OCI-LY7 (cell line): ENCODE measurements at regions not wholly inside any gene's neighbourhood (a gene's known extent, or its start where the extent isn't known, plus 50 kb on each side); places are given as distances from the start of the nearest gene placed in this dataset.

Experiments
- BruUV-seq: library from RNA; stranded (reverse); fragments of 400-500 nt; replicated peaks from 2 replicates; lab custom pipeline; 2021; lab: Mats Ljungman, UMichigan
- CTCF ChIA-PET: fragments of 300-600 bp; sonication (Branson Sonifier 250); formaldehyde crosslinking; loops from one replicate; lab custom pipeline; 2022; ENCODE audit warnings: antibody characterized with exemption; ENCODE audit not compliant: unreplicated experiment; lab: Charles Lee
- POLR2A ChIA-PET: fragments of 300-600 bp; sonication (Branson Sonifier 250); formaldehyde crosslinking; loops from one replicate; lab custom pipeline; 2022; ENCODE audit warnings: antibody characterized with exemption; lab: Charles Lee
- DNase-seq: peaks from one replicate; pipeline ENCODE4 v3.0.0-alpha.2; 2015; ENCODE audit warnings: low spot score
- H2AFZ ChIP-seq: fragments of 200-600 bp; sonication (generic), shearing (Covaris generic); 2 replicates; pipeline ENCODE4 v1.6.1; 2014; ENCODE audit warnings: mild to moderate bottlenecking, antibody characterized with exemption, low read length, moderate library complexity
- H3K27ac ChIP-seq: fragments of 200-600 bp; sonication (generic); 2 replicates; pipeline ENCODE4 v1.5.1; 2014; ENCODE audit warnings: mixed run types, low read depth, mild to moderate bottlenecking, moderate library complexity, low read length, inconsistent platforms; ENCODE audit not compliant: poor library complexity, severe bottlenecking
- H3K36me3 ChIP-seq: fragments of 200-600 bp; sonication (generic); 2 replicates; pipeline ENCODE4 v1.6.1; 2014; ENCODE audit warnings: mild to moderate bottlenecking, antibody characterized with exemption, low read length, moderate library complexity, mixed read lengths; ENCODE audit not compliant: insufficient read depth
- H3K4me1 ChIP-seq: fragments of 200-600 bp; sonication (generic); 2 replicates; pipeline ENCODE4 v1.5.1; 2014; ENCODE audit warnings: mild to moderate bottlenecking, low read length; ENCODE audit not compliant: insufficient read depth, poor library complexity, severe bottlenecking
- H3K4me2 ChIP-seq: fragments of 200-600 bp; sonication (generic); 2 replicates; pipeline ENCODE4 v1.6.1; 2014; ENCODE audit warnings: mild to moderate bottlenecking, low read length
- H3K4me3 ChIP-seq: fragments of 200-600 bp; sonication (generic); 2 replicates; pipeline ENCODE4 v1.5.1; 2014; ENCODE audit warnings: mild to moderate bottlenecking, low read depth, low read length; ENCODE audit not compliant: poor library complexity, severe bottlenecking
- H3K79me2 ChIP-seq: fragments of 200-600 bp; sonication (generic); 2 replicates; pipeline ENCODE4 v1.6.1; 2016; ENCODE audit warnings: low read depth, mild to moderate bottlenecking, low read length, moderate library complexity, mixed read lengths; ENCODE audit not compliant: insufficient read depth
- H3K9me2 ChIP-seq: fragments of 200-600 bp; sonication (generic); 2 replicates; pipeline ENCODE4 v1.6.1; 2016; ENCODE audit warnings: mild to moderate bottlenecking, low read length, mixed read lengths; ENCODE audit not compliant: insufficient read depth
- H3K9me3 ChIP-seq: fragments of 200-600 bp; sonication (generic); 2 replicates; pipeline ENCODE4 v1.6.1; 2014; ENCODE audit warnings: mild to moderate bottlenecking, mixed run types, low read length, mixed read lengths
- H4K20me1 ChIP-seq: fragments of 200-600 bp; sonication (generic); 2 replicates; pipeline ENCODE4 v1.6.1; 2014; ENCODE audit warnings: mild to moderate bottlenecking, antibody characterized with exemption, low read length, moderate library complexity, mixed read lengths; ENCODE audit not compliant: insufficient read depth
- CTCF ChIP-seq: fragments of 200-600 bp; sonication (generic); conservative IDR thresholded peaks from 2 replicates; pipeline ENCODE4 v1.5.1; 2014; ENCODE audit warnings: mild to moderate bottlenecking, antibody characterized with exemption, low read length, moderate library complexity, mixed read lengths
- EZH2phosphoT487 ChIP-seq: fragments of 200-600 bp; sonication (generic); IDR thresholded peaks from 2 replicates; pipeline ENCODE4 v1.6.1; 2018; ENCODE audit warnings: low read depth, borderline replicate concordance, mild to moderate bottlenecking, mixed run types, antibody characterized with exemption, low read length, moderate library complexity, mixed read lengths
- intact Hi-C: fragments of 100-400 bp; cut with micrococcal nuclease; formaldehyde crosslinking; loops from one replicate; pipeline ENCODE4 v1.10.0; 2022; ENCODE audit not compliant: unreplicated experiment

GRCh38 chr13:34654203-34654602 is 287.9 kb upstream of the NBEA start:
- no peak for TF ChIP-seq CTCF
- TF ChIP-seq EZH2phosphoT487, result no peak
- Histone ChIP-seq H3K36me3 (no peaks in the 10 kb centered on the region), H3K4me3 (no peak overlapping the region), H3K4me1 (no peaks in the 10 kb centered on the region), H3K9me2 (no peaks in the 10 kb centered on the region), H4K20me1 (no peaks in the 10 kb centered on the region), H3K27ac (no peak overlapping the region), H3K9me3 (no peaks in the 10 kb centered on the region), H3K4me2 (no peak overlapping the region), H2AFZ (no peak overlapping the region), H3K79me2 (no peaks in the 10 kb centered on the region)
- ChIA-PET POLR2A (interaction anchor here (0.7 to 1.0 kb wide), 2 partner anchors 134 to 506 kb away, joined by 3 to 5 read pairs; no protein-coding TSS in a partner anchor), CTCF (no interaction called here)
- intact Hi-C loops, result no loop called here
- DNase-seq, result no peak
- BruUV-seq, result no TSS peak

GRCh38 chr13:34654647-34655046 is 287.4 kb upstream of the NBEA start:
- intact Hi-C loops, result no loop called here
- Histone ChIP-seq H4K20me1 (no peaks in the 10 kb centered on the region), H3K36me3 (no peaks in the 10 kb centered on the region), H2AFZ (no peak overlapping the region), H3K9me3 (no peaks in the 10 kb centered on the region), H3K27ac (no peak overlapping the region), H3K9me2 (no peaks in the 10 kb centered on the region), H3K4me3 (no peak overlapping the region), H3K79me2 (no peaks in the 10 kb centered on the region), H3K4me2 (no peak overlapping the region), H3K4me1 (no peaks in the 10 kb centered on the region)
- no peak for DNase-seq
- CTCF ChIA-PET, result no interaction called here
- POLR2A ChIA-PET, result interaction anchor here (0.7 to 1.0 kb wide), 2 partner anchors 135 to 506 kb away, joined by 3 to 5 read pairs; no protein-coding TSS in a partner anchor
- no TSS peak for BruUV-seq
- TF ChIP-seq EZH2phosphoT487, result no peak
- TF ChIP-seq CTCF, result no peak

DNA sequence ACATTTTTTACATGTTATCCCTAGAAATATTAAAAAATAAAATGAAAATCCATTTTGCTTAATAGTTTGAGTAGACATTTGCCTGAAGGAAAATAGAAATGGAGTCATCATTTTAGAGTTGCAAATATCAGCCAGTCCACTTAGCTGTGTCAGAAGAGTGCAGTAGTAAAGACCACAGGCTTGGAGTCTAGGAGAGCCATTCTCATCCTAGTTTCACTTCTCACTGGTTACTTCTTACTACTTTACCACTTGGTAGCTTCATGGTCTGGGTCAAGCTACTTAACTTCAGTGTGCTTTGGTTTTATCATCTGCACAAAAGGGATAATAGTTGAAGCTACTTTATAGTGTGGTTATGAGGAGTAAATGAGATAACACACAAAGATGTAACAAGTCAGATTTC is 286.5 kb upstream of the NBEA start:
- H3K79me2 ChIP-seq, result no peaks in the 10 kb centered on the region
- intact Hi-C loops, result no loop called here

More for the DNA sequence above, 286.5 kb upstream of the NBEA start:
- H3K9me3 ChIP-seq, result no peaks in the 10 kb centered on the region
- no peak for DNase-seq
- ChIA-PET POLR2A (interaction anchor here (1.0 to 1.1 kb wide), 2 partner anchors 20 to 23 kb away, joined by 3 read pairs; no protein-coding TSS in a partner anchor), CTCF (no interaction called here)
- no peak overlapping the region for H3K4me2 ChIP-seq
- no peaks in the 10 kb centered on the region for H3K36me3 ChIP-seq
- H2AFZ ChIP-seq, result no peak overlapping the region
- H3K4me1 ChIP-seq, result no peaks in the 10 kb centered on the region
- TF ChIP-seq CTCF (no peak), EZH2phosphoT487 (no peak)
- no peak overlapping the region for H3K27ac ChIP-seq
- no peaks in the 10 kb centered on the region for H3K9me2 ChIP-seq
- no TSS peak for BruUV-seq
- no peaks in the 10 kb centered on the region for H4K20me1 ChIP-seq
- H3K4me3 ChIP-seq, result no peak overlapping the region
